Activated CD4-positive, alpha-beta memory T cell treated with anti-CD3 and anti-CD28 coated beads for 36 hours (primary cell): ENCODE measurements at regions not wholly inside any gene's neighbourhood (a gene's known extent, or its start where the extent isn't known, plus 50 kb on each side); places are given as distances from the start of the nearest gene placed in this dataset.
"Not testable (repeated sequence)": the region's sequence is repeated elsewhere in the genome, so short reads cannot be mapped to it uniquely, and the experiment has no call there.

ENCODE experiments used
- CTCF ChIA-PET: fragments of 350-600 bp; sonication (Branson Sonifier 250); formaldehyde crosslinking; loops from one replicate; lab custom pipeline; 2021; ENCODE audit warnings: antibody characterized with exemption, inconsistent platforms; lab: Charles Lee
- POLR2A ChIA-PET: fragments of 350-600 bp; sonication (Branson Sonifier 250); formaldehyde crosslinking; loops from one replicate; lab custom pipeline; 2021; ENCODE audit warnings: antibody characterized with exemption; lab: Charles Lee
- DNase-seq: peaks from one replicate; pipeline ENCODE4 v3.0.0-alpha.2; 2020
- H3K27ac Mint-ChIP-seq: one replicate; pipeline ENCODE4 v1.8.0; 2021; ENCODE audit warnings: mixed read lengths
- H3K27me3 Mint-ChIP-seq: one replicate; pipeline ENCODE4 v1.8.0; 2021; ENCODE audit warnings: mixed read lengths
- H3K36me3 Mint-ChIP-seq: one replicate; pipeline ENCODE4 v1.8.0; 2021; ENCODE audit warnings: mixed read lengths
- H3K4me1 Mint-ChIP-seq: one replicate; pipeline ENCODE4 v1.8.0; 2021; ENCODE audit warnings: low read depth, mixed read lengths
- H3K4me3 Mint-ChIP-seq: one replicate; pipeline ENCODE4 v1.8.0; 2021; ENCODE audit warnings: mild to moderate bottlenecking, mixed read lengths
- H3K9me3 Mint-ChIP-seq: one replicate; pipeline ENCODE4 v1.8.0; 2021; ENCODE audit warnings: mixed read lengths
- intact Hi-C: fragments of 100-400 bp; cut with micrococcal nuclease; formaldehyde crosslinking; loops from one replicate; pipeline ENCODE4 v1.15.1; 2023

DNA sequence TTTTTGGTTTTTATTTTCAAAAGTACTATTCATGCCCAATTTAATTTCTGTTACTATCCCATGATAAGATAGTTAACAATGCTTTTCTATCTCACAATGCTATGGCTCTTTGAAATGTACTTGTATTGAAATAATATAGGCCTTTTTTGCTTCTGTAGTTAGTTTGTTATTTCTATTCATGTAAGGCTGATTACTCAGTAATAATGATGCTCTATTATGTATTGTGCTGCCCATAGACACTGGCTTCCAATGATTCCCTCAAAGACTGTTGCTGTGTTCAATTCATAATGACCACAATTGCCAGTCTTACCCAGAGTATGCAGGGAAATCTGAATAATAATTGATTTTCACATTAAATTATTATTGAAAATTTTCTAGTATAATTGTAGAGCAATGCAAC lies 155.5 kb upstream of the POT1 start:
- Mint-ChIP-seq H3K4me1 (no peaks in the 10 kb centered on the region), H3K27ac (no peak overlapping the region), H3K27me3 (no peaks in the 10 kb centered on the region), H3K36me3 (no peaks in the 10 kb centered on the region), H3K4me3 (no peak overlapping the region), H3K9me3 (no peaks in the 10 kb centered on the region)
- ChIA-PET POLR2A (no interaction called here), CTCF (no interaction called here)
- no peak for DNase-seq
- intact Hi-C loops, result no loop called here

DNA sequence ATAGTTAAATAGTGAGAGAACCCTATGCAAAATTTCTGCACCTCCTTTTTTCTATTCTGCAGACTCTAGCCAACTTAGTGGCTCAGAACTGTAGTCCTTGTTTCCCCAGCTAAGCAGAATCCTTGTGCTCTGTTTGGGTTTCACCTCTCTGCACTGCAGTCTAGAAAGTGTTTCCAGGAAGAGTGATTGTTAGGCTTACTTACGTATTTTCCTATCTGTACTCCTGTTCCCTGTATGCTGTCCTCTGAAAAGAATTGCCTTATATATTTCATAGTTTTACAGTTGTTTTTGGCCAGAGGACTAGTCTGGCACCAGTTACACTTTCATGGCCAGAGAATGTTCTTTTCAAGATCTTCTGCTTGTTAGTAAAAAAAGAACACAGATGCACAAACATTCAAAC lies 154.6 kb upstream of the POT1 start:
- no peak overlapping the region for H3K4me3 Mint-ChIP-seq
- H3K27me3 Mint-ChIP-seq, result no peaks in the 10 kb centered on the region
- H3K36me3 Mint-ChIP-seq, result no peaks in the 10 kb centered on the region
- H3K27ac Mint-ChIP-seq, result no peak overlapping the region
- H3K4me1 Mint-ChIP-seq, result no peaks in the 10 kb centered on the region
- H3K9me3 Mint-ChIP-seq, result no peaks in the 10 kb centered on the region
- intact Hi-C loops, result no loop called here
- ChIA-PET CTCF (no interaction called here), POLR2A (no interaction called here)
- no peak for DNase-seq

DNA sequence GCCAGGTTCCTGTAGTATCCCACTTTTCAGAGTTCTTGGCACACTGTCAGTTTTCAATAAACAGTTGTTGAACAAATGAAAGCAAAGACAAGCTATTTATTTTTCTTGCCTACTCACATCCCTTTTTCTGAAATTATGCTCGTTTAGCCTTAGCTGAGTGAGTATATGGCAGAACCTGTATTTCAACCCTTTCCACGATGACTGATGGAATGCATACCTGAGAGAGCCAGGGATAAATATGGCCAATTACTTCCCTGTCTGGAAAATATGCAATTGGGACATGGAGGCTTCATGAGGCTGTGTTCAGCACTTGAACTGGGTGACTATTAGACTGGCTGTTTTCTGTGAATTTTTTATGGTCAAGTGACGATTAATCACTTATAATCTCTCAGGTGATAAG lies 144.5 kb upstream of the POT1 start:
- intact Hi-C loops, result no loop called here
- no peak overlapping the region for H3K27ac Mint-ChIP-seq
- H3K36me3 Mint-ChIP-seq, result no peaks in the 10 kb centered on the region
- POLR2A ChIA-PET, result no interaction called here
- H3K9me3 Mint-ChIP-seq, result no peaks in the 10 kb centered on the region
- DNase-seq, result no peak
- CTCF ChIA-PET, result no interaction called here
- H3K27me3 Mint-ChIP-seq, result no peaks in the 10 kb centered on the region
- no peaks in the 10 kb centered on the region for H3K4me1 Mint-ChIP-seq
- H3K4me3 Mint-ChIP-seq, result no peak overlapping the region

DNA sequence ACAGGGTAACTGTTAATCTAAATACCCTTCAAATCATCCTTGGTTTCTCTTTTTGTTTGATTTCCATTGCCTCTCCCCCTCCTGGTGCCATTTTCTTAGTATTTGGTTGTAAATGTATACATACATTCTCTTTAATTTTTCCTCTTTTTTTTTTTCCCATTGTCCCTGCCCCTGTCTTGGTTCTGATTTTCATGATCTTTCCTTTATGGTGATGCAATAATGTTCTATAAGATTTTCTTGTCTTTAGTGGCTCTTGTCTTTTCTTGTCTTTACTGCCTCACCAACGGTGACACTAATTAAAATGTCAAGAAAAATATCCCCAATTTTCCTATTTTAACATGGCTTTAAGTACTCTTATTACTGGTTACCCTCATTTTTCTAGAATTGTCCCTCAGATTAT lies 135.9 kb upstream of the POT1 start:
- no peaks in the 10 kb centered on the region for H3K27me3 Mint-ChIP-seq
- intact Hi-C loops, result no loop called here
- no peak overlapping the region for H3K4me3 Mint-ChIP-seq
- H3K36me3 Mint-ChIP-seq, result no peaks in the 10 kb centered on the region
- DNase-seq, result no peak
- H3K9me3 Mint-ChIP-seq, result no peaks in the 10 kb centered on the region
- ChIA-PET CTCF (interaction anchor here (0.6 kb wide), 1 partner anchor 12 kb away, joined by 3 read pairs; no protein-coding TSS in a partner anchor), POLR2A (no interaction called here)
- H3K27ac Mint-ChIP-seq, result no peak overlapping the region
- no peaks in the 10 kb centered on the region for H3K4me1 Mint-ChIP-seq

DNA sequence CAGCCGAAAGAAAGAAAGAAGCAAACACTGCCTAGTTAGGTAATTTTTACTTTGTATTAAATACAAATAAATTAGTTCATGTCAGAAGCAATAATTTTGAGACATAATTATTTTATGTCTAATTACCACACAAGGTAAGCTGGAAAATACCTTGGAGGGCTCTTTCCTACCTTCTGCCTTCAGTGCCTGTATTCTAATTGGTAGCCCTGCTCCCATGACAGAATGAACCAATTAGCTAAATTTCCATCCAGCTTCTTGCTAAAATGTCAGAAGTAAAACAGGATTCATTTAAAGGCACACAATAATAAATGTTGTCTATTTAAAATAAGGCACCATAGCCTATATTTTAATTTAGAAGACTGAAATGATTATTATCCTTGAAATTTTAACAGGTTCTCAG lies 135.4 kb upstream of the POT1 start:
- ChIA-PET CTCF (no interaction called here), POLR2A (no interaction called here)

DNA sequence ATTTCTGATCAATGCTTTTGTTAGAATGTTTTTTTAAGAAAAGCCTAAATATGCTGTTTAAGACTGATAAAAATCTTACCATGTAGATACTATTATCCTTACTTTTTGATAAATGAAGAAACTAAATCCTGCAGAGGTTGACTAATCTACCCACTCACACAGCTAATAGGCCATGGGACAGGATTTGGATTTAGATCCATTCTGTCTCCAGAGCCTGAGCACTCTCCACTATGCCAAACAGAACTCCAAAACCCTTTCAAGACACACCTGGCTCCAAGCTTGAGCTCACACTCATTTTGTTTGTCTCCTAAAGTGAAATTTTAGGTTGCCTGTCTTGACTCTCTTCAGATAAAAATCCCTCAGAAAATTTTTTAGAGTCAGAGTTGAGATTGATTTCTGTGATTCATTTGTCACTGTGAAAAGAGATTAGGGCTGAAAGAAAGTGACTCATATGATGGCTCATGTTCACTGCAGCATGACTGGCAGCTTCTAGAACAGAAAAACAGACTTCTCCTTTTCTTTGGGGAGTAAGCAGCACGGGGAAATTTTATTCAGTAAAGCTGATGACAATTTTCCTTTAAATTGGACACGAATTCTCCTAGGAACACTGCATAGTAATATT lies 132.3 kb upstream of the POT1 start:
- Mint-ChIP-seq H3K27ac (no peak overlapping the region), H3K4me3 (no peak overlapping the region), H3K36me3 (no peaks in the 10 kb centered on the region), H3K9me3 (no peaks in the 10 kb centered on the region), H3K4me1 (no peaks in the 10 kb centered on the region), H3K27me3 (no peaks in the 10 kb centered on the region)
- CTCF ChIA-PET, result no interaction called here
- intact Hi-C loops, result no loop called here
- no peak for DNase-seq
- POLR2A ChIA-PET, result no interaction called here

More for the DNA sequence above, 135.4 kb upstream of the POT1 start:
- no peak overlapping the region for H3K27ac Mint-ChIP-seq
- H3K36me3 Mint-ChIP-seq, result no peaks in the 10 kb centered on the region
- intact Hi-C loops, result no loop called here
- no peak overlapping the region for H3K4me3 Mint-ChIP-seq
- no peaks in the 10 kb centered on the region for H3K4me1 Mint-ChIP-seq
- no peaks in the 10 kb centered on the region for H3K9me3 Mint-ChIP-seq
- no peak for DNase-seq
- H3K27me3 Mint-ChIP-seq, result no peaks in the 10 kb centered on the region

DNA sequence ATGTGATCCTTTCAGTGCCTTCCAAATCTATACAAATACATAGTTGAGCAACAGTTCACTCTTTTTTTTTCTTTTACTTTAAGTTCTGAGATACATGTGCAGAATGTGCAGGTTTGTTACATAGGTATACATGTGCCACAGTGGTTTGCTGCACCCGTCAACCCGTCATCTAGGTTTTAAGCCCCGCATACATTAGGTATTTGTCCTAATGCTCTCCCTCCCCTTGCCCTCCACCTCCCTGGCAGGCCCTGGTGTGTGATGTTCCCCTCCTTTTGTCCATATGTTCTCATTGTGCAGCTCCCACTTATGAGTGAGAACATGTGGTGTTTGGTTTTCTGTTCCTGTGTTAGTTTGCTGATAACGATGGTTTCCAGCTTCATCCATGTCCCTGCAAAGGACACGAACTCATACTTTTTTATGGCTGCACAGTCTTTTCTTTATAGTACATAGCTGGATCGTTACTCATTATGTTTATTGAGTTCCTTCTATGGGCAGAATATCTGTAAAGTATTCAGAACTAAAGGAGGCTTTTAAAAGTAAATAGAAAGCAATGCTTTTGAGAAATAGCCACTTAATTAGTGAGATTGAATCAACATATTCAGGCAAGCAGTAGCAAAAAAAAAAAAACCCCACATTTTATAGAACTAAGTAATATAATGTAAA lies 131.6 kb upstream of the POT1 start:
- H3K27ac Mint-ChIP-seq, H3K9me3 Mint-ChIP-seq, H3K36me3 Mint-ChIP-seq, H3K4me1 Mint-ChIP-seq, intact Hi-C loops, DNase-seq, POLR2A ChIA-PET, H3K27me3 Mint-ChIP-seq, H3K4me3 Mint-ChIP-seq, CTCF ChIA-PET: not testable (repeated sequence)

DNA sequence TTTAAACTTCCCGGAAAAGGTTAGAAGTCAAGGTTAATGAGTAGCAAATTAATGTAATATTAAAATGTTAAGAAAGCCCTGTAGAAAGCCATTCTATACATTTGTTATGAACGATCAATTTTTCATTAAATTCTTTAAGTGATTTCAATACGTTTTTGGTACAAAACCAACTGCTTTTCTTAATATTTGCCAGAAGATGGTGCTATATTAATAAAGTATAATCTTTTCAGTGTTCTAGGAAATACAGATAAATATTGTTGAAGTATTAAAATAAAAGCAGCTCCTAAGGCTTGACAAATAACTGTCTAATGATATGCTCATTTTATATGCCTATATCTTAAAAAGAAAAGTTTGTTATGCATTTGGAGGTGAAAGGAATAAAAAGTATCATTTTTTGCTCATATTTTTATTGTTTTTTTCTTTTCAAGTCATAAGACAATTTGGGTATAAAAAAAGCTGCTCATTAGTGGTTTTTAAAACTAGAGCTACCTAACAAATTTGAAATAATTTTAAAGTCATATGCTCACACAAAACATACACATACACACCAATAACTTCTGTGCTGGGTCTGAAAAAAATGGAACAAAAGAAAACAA lies 130.3 kb upstream of the POT1 start:
- no peak overlapping the region for H3K4me3 Mint-ChIP-seq
- H3K4me1 Mint-ChIP-seq, result no peaks in the 10 kb centered on the region
- intact Hi-C loops, result no loop called here
- CTCF ChIA-PET, result no interaction called here
- H3K27ac Mint-ChIP-seq, result no peak overlapping the region
- no peaks in the 10 kb centered on the region for H3K36me3 Mint-ChIP-seq
- H3K27me3 Mint-ChIP-seq, result no peaks in the 10 kb centered on the region
- no peaks in the 10 kb centered on the region for H3K9me3 Mint-ChIP-seq
- POLR2A ChIA-PET, result no interaction called here
- no peak for DNase-seq

DNA sequence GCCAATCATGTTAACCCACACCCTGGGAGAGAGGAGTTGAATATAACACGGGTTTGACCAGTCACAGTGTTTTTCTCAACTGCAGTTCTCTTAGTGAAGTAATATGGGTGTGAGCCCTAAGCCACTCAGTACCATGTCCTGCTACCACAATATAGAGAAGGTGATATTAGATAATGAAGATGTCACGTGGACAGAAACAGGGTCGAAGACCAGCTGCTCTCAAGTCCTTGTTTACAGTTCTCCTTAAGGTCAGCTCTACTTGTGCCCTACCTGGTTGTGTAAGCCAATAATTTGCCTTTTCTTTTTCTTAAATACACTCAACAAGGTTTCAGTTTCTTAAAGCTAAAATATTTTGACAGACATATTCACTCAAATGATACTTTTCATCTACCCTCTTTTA lies 128.3 kb upstream of the POT1 start:
- H3K36me3 Mint-ChIP-seq, result no peaks in the 10 kb centered on the region
- H3K27me3 Mint-ChIP-seq, result no peaks in the 10 kb centered on the region
- intact Hi-C loops, result no loop called here
- no peak overlapping the region for H3K4me3 Mint-ChIP-seq
- no peaks in the 10 kb centered on the region for H3K9me3 Mint-ChIP-seq
- POLR2A ChIA-PET, result no interaction called here
- DNase-seq, result no peak
- no peak overlapping the region for H3K27ac Mint-ChIP-seq
- CTCF ChIA-PET, result no interaction called here
- no peaks in the 10 kb centered on the region for H3K4me1 Mint-ChIP-seq

DNA sequence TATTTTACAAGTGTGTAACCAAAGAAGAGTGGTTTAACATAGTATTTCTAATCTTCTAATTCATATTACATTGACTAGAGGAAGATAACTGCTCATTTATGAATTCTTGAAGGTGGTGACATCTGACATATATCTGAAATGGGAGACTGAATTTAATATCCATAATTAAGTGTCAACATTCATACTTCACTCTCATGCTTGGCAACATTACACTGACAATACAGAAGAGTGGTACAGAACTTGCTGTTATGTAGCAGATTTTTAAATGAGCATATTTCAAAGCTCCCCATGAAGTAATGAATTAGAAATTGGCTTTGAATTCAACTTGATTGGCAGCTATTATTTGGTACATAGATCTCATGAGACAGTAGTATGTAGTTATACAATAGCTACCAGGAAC lies 125.8 kb upstream of the POT1 start:
- Mint-ChIP-seq H3K27me3 (no peaks in the 10 kb centered on the region), H3K27ac (no peak overlapping the region), H3K4me1 (no peaks in the 10 kb centered on the region), H3K9me3 (no peaks in the 10 kb centered on the region), H3K4me3 (no peak overlapping the region), H3K36me3 (no peaks in the 10 kb centered on the region)
- ChIA-PET CTCF (no interaction called here), POLR2A (no interaction called here)
- intact Hi-C loops, result no loop called here
- no peak for DNase-seq

DNA sequence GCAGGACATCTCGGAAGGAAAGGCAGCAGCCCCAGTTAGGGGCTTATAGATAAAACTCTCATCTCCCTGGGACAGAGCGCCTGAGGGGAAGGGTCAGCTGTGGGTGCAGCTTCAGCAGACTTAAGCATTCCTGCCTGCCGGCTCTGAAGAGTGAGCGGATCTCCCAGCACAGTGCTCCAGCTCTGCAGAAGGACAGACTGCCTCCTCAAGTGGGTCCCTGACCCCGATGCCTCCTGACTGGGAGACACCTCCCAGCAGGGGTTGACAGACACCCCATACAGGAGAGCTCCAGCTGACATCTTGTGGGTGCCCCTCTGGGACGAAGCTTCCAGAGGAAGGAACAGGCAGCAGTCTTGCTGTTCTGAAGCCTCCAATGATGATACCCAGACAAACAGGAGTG lies 117.1 kb upstream of the POT1 start:
- Mint-ChIP-seq H3K27me3 (no peaks in the 10 kb centered on the region), H3K27ac (no peak overlapping the region), H3K4me3 (no peak overlapping the region), H3K36me3 (no peaks in the 10 kb centered on the region), H3K9me3 (peaks cover 13% of the 10 kb centered on the region), H3K4me1 (no peaks in the 10 kb centered on the region)
- no peak for DNase-seq
- POLR2A ChIA-PET, result no interaction called here
- intact Hi-C loops, result no loop called here
- CTCF ChIA-PET, result no interaction called here

DNA sequence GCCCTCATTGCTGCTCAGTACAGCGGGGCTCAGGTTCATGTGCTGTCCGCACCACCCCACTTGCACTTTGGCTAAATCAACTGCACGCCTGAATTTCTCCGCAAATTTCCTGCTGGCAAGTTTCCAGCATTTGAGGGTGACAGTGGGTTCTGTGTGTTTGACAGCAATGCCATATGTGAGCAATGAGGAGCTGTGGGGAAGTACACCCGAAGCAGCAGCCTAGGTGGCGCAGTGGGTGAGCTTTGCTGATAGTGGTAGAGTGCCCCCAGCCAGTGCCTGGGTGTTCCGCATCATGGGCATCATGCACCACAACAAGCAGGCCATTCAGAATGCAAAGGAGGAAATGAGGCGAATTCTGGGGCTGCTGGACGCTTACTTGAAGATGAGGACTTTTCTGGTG lies 103.9 kb upstream of the POT1 start:
- POLR2A ChIA-PET, result no interaction called here
- Mint-ChIP-seq H3K27ac (no peak overlapping the region), H3K27me3 (no peaks in the 10 kb centered on the region), H3K4me3 (no peak overlapping the region), H3K4me1 (no peaks in the 10 kb centered on the region), H3K36me3 (no peaks in the 10 kb centered on the region), H3K9me3 (no peaks in the 10 kb centered on the region)
- CTCF ChIA-PET, result no interaction called here
- no peak for DNase-seq
- intact Hi-C loops, result no loop called here

DNA sequence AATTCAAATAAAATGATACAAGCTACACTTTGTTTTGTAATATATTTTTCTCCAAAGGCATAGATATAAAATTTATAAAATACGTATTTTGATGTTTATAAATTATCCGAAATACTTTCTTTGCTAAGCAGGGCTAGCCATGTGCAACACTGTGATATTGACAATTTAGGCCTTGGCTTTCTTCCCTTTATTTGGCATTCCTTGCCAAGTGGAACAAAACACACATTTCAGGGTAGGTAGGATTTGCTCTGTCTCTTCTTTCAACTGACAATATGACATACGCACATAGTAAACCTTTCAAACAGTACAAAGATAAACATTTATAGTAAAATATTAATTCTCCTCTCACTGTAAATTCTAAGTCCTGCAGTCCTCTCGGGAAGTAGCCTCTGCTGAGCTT lies 103.3 kb upstream of the POT1 start:
- intact Hi-C loops, result no loop called here
- Mint-ChIP-seq H3K9me3 (no peaks in the 10 kb centered on the region), H3K4me1 (no peaks in the 10 kb centered on the region), H3K36me3 (no peaks in the 10 kb centered on the region), H3K27me3 (no peaks in the 10 kb centered on the region), H3K4me3 (no peak overlapping the region), H3K27ac (no peak overlapping the region)
- ChIA-PET CTCF (no interaction called here), POLR2A (no interaction called here)
- no peak for DNase-seq
